ENCODE measurements at regions not wholly inside any gene's neighbourhood (a gene's known extent, or its start where the extent isn't known, plus 50 kb on each side); places are given as distances from the start of the nearest gene placed in this dataset.
"Not testable (repeated sequence)": the region's sequence is repeated elsewhere in the genome, so short reads cannot be mapped to it uniquely, and the experiment has no call there.

- DNase-seq (ENCODE audit: insufficient read length) (no peak), FAIRE-seq (no peak)
- TF ChIP-seq POLR2AphosphoS5 (IDR thresholded peaks at IDR 0.05; ENCODE audit: low read depth, low read length) (no peak), TAF1 (IDR thresholded peaks at IDR 0.05; ENCODE audit: borderline replicate concordance, low read depth, low read length) (no peak), POLR2A (IDR thresholded peaks at IDR 0.05; ENCODE audit: low read depth, low read length) (no peak)
Observed at GRCh38 chr2:195117011-195117410, 540.0 kb upstream of the SLC39A10 start.

- TF ChIP-seq POLR2AphosphoS5 (IDR thresholded peaks at IDR 0.05; ENCODE audit: low read depth, low read length) (no peak), POLR2A (IDR thresholded peaks at IDR 0.05; ENCODE audit: low read depth, low read length) (no peak), TAF1 (IDR thresholded peaks at IDR 0.05; ENCODE audit: borderline replicate concordance, low read depth, low read length) (no peak)
- no peak for DNase-seq (ENCODE audit: insufficient read length)
- FAIRE-seq = no peak
Observed at GRCh38 chr2:195115738-195116137, 541.3 kb upstream of the SLC39A10 start.

- no peak for FAIRE-seq
- no peak for DNase-seq (ENCODE audit: insufficient read length)
- no peak for TF ChIP-seq POLR2AphosphoS5 (IDR thresholded peaks at IDR 0.05; ENCODE audit: low read depth, low read length)
Observed at GRCh38 chr2:195108182-195108581, 548.8 kb upstream of the SLC39A10 start.

GRCh38 chr2:195106681-195107380 is 550.2 kb upstream of the SLC39A10 start:
- DNase-seq (ENCODE audit: insufficient read length) = no peak
- no peak for TF ChIP-seq TAF1 (IDR thresholded peaks at IDR 0.05; ENCODE audit: borderline replicate concordance, low read depth, low read length)
- TF ChIP-seq POLR2AphosphoS5 (IDR thresholded peaks at IDR 0.05; ENCODE audit: low read depth, low read length) = no peak
- TF ChIP-seq POLR2A (IDR thresholded peaks at IDR 0.05; ENCODE audit: low read depth, low read length) = no peak
- no peak for FAIRE-seq

GRCh38 chr2:195105581-195105980 is 551.4 kb upstream of the SLC39A10 start:
- DNase-seq (ENCODE audit: insufficient read length) (no peak), FAIRE-seq (no peak)
- TF ChIP-seq POLR2AphosphoS5 (IDR thresholded peaks at IDR 0.05; ENCODE audit: low read depth, low read length) (no peak), TAF1 (IDR thresholded peaks at IDR 0.05; ENCODE audit: borderline replicate concordance, low read depth, low read length) (no peak)

GRCh38 chr2:195094330-195094729 is 562.7 kb upstream of the SLC39A10 start:
- FAIRE-seq = peak; percentile 38
- DNase-seq (ENCODE audit: insufficient read length) = no peak
- TF ChIP-seq POLR2A (IDR thresholded peaks at IDR 0.05; ENCODE audit: low read depth, low read length) (no peak), POLR2AphosphoS5 (IDR thresholded peaks at IDR 0.05; ENCODE audit: low read depth, low read length) (no peak), TAF1 (IDR thresholded peaks at IDR 0.05; ENCODE audit: borderline replicate concordance, low read depth, low read length) (no peak)

- FAIRE-seq = no peak
- no peak for DNase-seq (ENCODE audit: insufficient read length)
- TF ChIP-seq POLR2A (IDR thresholded peaks at IDR 0.05; ENCODE audit: low read depth, low read length) = no peak
- TF ChIP-seq TAF1 (IDR thresholded peaks at IDR 0.05; ENCODE audit: borderline replicate concordance, low read depth, low read length) = no peak
- TF ChIP-seq POLR2AphosphoS5 (IDR thresholded peaks at IDR 0.05; ENCODE audit: low read depth, low read length) = no peak
Observed at GRCh38 chr2:195092341-195092740, 564.7 kb upstream of the SLC39A10 start.

GRCh38 chr2:195072806-195073205 is 584.2 kb upstream of the SLC39A10 start:
- FAIRE-seq; DNase-seq (ENCODE audit: insufficient read length): not testable (repeated sequence)

- FAIRE-seq = no peak
- no peak for DNase-seq (ENCODE audit: insufficient read length)
- no peak for TF ChIP-seq POLR2A (IDR thresholded peaks at IDR 0.05; ENCODE audit: low read depth, low read length)
- no peak for TF ChIP-seq TAF1 (IDR thresholded peaks at IDR 0.05; ENCODE audit: borderline replicate concordance, low read depth, low read length)
- no peak for TF ChIP-seq POLR2AphosphoS5 (IDR thresholded peaks at IDR 0.05; ENCODE audit: low read depth, low read length)
Observed at GRCh38 chr2:195057001-195057400, 600.0 kb upstream of the SLC39A10 start.

GRCh38 chr2:195055996-195056395 is 601.0 kb upstream of the SLC39A10 start:
- DNase-seq (ENCODE audit: insufficient read length) (no peak), FAIRE-seq (no peak)
- TF ChIP-seq POLR2A (IDR thresholded peaks at IDR 0.05; ENCODE audit: low read depth, low read length) (no peak), TAF1 (IDR thresholded peaks at IDR 0.05; ENCODE audit: borderline replicate concordance, low read depth, low read length) (no peak), POLR2AphosphoS5 (IDR thresholded peaks at IDR 0.05; ENCODE audit: low read depth, low read length) (no peak)

GRCh38 chr2:195051401-195051800 is 605.6 kb upstream of the SLC39A10 start:
- TF ChIP-seq POLR2A (IDR thresholded peaks at IDR 0.05; ENCODE audit: low read depth, low read length) = no peak
- TF ChIP-seq POLR2AphosphoS5 (IDR thresholded peaks at IDR 0.05; ENCODE audit: low read depth, low read length) = no peak
- no peak for TF ChIP-seq TAF1 (IDR thresholded peaks at IDR 0.05; ENCODE audit: borderline replicate concordance, low read depth, low read length)
- DNase-seq (ENCODE audit: insufficient read length) = no peak
- no peak for FAIRE-seq

- TF ChIP-seq POLR2AphosphoS5 (IDR thresholded peaks at IDR 0.05; ENCODE audit: low read depth, low read length) (no peak), POLR2A (IDR thresholded peaks at IDR 0.05; ENCODE audit: low read depth, low read length) (no peak), TAF1 (IDR thresholded peaks at IDR 0.05; ENCODE audit: borderline replicate concordance, low read depth, low read length) (no peak)
- FAIRE-seq = no peak
Observed at GRCh38 chr2:195049372-195050031, 607.5 kb upstream of the SLC39A10 start.

More at GRCh38 chr2:195049372-195050031, 607.5 kb upstream of the SLC39A10 start:
- DNase-seq (ENCODE audit: insufficient read length) = no peak

Data from GM12892 (cell line).